Posterior cingulate gyrus (tissue), 11 donors: ENCODE measurements at regions not wholly inside any gene's neighbourhood (a gene's known extent, or its start where the extent isn't known, plus 50 kb on each side); places are given as distances from the start of the nearest gene placed in this dataset.
"Not testable (repeated sequence)": the region's sequence is repeated elsewhere in the genome, so short reads cannot be mapped to it uniquely, and the experiment has no call there.

Source experiments
- DNase-seq, 10 donors: peaks; one replicate each; pipeline versions ENCODE4 v3.0.0 to v3.0.0-alpha.2; 2020 to 2021; ENCODE audit warnings: mixed read lengths in 3 of 10
- intact Hi-C: fragments of 100-400 bp; cut with DNase I; formaldehyde crosslinking; loops from one replicate; pipeline ENCODE4 v1.15.1; 2023

- no peak for DNase-seq
- intact Hi-C loops: no loop called here
These were observed 441.6 kb downstream of the PLPP3 start for GRCh38 chr1:56137521-56138505.

DNA sequence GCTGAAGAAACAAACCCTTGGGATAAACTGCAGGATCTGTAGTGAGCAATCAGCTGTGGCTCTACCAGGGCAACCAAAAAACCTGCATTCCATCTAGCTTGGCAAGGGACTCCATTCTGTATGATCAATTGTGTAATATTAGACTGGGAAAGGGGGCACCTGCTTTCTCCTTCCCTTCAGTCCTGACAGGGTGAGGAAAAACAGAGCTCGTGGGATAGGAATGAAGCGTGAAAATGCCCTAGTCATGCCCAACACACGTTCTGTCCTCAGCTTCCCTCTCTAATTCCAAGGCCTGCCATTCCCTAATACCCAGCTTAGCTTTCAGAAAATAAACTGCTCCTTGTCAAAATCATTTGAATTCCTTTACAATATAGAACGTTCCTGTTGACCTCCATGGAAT, 442.3 kb downstream of the PLPP3 start:
- no peak for DNase-seq
- intact Hi-C loops: no loop called here

- no peak for DNase-seq
- intact Hi-C loops: no loop called here
These were observed 443.6 kb downstream of the PLPP3 start for GRCh38 chr1:56135864-56136147.

- intact Hi-C loops: no loop called here
- no peak for DNase-seq
These were observed 444.1 kb downstream of the PLPP3 start for GRCh38 chr1:56135069-56135863.

DNA sequence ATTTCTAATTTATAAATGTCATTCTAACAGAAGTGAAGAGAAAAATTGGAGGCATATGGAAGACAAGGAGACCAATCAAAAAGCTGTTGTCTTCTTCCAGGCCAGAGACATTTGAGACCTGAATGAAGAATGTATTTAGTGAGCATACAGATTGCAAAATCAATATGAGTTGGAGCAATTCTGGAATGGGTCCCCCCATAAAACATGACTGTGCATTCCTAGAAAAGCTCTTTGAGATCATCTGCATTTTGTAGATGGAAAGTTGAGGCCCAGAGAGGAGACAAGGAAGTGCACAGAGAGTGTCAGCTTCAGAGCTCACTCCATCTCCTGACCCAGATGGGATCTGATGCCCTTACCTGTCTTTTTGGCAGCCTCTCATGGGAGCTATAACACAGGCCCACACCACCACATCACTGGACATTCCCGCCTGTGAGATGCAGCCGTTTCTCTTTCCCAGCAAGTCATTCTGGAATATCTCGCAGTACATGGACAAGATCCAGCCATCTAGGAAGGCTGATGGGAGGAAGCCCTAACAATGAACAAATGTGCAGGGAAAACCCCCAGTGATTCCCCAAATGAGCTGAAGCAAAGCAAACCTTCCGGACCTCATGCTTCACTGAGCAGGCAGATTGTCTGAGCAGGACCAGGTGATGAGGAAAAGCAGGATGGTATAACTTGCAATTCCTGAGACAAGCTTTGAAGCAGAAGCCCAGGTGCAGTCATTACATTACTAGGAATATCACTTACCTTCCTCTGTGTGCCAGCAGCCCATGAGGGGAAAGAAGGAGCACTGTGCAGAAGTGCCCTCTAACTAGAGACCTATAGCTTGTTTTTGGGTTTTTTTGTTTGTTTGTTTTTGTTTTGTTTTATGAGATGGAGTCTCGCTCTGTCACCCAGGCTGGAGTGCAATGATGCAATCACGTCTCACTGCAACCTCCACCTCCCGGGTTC, 445.6 kb downstream of the PLPP3 start:
- intact Hi-C loops: no loop called here
- no peak for DNase-seq

- intact Hi-C loops: no loop called here
- DNase-seq: no peak
These were observed 446.8 kb downstream of the PLPP3 start for GRCh38 chr1:56132520-56132919.

DNA sequence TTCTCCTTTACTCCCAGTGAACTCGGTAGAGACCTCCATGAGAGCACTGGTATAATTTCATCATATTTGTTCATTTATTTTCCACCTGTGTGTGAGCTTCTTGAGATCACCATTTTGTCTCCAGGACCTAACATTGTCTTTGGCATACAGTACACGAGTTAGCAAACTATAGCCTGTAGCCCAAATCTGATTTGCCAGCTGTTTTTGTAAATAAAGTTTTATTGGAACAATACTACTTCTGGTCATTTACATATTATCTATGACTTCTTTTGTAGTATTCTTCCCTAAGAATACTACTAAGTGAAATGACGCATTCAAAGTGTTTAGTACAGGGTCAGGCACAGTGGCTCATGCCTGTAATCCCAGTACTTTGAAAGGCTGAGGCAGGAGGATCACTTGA, 449.5 kb downstream of the PLPP3 start:
- DNase-seq: no peak
- intact Hi-C loops: no loop called here

DNA sequence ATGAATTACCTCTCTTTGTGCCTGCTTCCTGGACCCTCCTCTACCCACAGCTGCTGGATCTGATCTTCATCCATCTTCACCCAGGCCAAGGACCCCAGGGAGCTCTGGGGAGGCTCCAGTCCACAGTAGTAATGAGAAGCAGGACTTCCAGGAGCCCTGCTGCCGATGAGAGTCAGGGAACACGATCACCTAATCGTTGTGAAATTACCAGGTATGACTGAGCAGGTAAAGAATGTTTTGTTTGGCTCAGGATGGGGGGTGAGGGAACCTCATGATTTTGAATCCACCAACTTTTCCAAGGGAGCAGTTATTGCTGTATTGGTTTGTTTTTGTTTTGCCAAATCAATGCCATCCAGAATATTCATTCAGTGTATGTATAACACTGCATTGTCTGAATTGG, 454.0 kb downstream of the PLPP3 start:
- no peak for DNase-seq

DNA sequence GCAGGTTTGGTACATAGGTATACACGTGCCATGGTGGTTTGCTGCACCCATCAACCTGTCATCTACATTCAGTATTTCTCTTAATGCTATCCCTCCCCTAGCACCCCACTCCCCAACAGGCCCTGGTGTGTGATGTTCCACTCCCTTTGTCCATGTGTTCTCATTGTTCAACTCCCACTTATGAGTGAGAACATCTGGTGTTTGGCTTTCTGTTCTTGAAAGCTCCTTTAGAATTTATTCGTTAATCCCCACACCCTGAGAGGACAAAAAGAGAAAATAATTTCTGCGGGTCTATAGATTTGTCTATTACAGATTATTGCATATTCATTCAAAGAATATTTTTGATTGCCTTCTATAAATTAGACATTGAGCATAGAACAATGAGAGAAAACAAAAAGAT, 455.5 kb downstream of the PLPP3 start:
- intact Hi-C loops: no loop called here
- no peak for DNase-seq

More for the DNA sequence above, 454.0 kb downstream of the PLPP3 start:
- intact Hi-C loops: no loop called here

- intact Hi-C loops: no loop called here
- no peak for DNase-seq
These were observed 455.9 kb downstream of the PLPP3 start for GRCh38 chr1:56123421-56123820.

DNA sequence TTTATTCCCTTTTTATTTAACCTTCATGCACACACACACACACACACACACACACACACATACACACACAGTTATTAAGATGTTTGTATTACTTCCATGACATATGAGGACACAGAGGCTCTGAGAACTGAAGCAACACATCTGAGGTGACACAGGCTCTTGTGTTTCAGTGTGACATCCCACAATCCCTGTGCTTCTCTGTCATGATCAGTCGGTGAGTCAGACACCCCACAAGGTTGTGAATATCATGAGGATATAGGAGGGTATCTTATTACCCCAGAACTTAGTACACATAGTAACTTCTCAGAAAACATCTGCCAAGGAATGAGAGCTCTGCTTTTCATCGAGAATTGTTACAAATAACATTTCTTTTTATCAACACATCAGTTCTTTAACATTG, 459.3 kb downstream of the PLPP3 start:
- intact Hi-C loops: no loop called here
- DNase-seq: no peak

- intact Hi-C loops, DNase-seq: not testable (repeated sequence)
These were observed 460.7 kb downstream of the PLPP3 start for GRCh38 chr1:56118676-56119075.

- DNase-seq: no peak
- intact Hi-C loops: no loop called here
These were observed 463.7 kb downstream of the PLPP3 start for GRCh38 chr1:56115701-56116100.

DNA sequence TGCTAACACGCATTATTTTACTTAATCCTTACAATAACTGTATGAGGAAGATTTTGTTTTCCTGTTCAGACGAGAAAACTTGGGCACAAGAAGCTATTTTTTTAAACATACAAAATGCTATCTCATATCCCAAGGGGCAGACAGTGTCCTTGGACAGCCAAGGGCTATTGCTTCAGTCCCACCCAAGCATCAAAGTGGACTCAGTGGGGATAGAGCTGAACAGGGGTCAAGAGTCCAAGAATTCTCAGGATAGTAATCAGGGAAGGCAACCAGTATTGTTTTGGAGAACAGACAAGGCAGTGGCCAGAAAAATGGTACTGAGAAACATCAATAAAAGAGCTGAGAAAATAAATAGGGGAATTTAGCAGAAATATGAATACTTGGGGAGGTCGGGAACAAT, 465.7 kb downstream of the PLPP3 start:
- no peak for DNase-seq
- intact Hi-C loops: no loop called here

GRCh38 chr1:56107275-56107638, 472.1 kb downstream of the PLPP3 start:
- intact Hi-C loops: no loop called here
- DNase-seq: no peak

DNA sequence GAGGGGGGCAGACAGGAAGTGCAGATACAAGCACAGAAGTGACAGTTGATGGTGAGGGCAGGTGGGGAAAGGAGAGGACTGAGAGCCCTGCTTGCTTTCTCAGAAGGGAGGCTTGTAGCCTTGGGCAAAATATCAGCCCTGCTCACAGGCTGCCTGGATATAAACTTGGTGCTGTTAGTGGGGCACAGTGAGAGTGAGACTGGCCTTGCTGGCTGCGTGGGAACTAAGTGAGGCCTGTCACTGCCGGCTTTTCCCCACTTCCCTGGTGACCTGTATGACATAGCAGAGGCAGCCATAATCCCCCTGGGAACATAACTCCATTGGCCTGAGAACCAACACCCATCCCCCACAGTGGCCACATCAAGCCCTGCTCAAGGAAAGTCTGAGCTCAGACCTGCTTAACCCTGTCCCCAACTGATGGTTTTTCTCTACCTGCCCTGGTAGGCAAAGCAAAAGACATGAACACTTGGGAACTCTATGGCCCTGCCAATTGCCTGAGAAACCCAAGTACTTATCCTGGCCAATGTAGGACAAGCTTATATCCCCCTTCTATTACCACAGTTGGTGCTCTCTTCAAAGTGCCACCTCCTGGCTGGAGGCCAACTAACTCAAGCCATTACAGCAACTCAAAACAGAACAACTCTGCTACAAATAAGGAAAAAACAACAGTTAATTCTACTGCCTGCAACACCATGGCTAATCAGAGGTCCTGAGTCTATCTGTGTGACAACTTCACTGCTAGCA, 472.7 kb downstream of the PLPP3 start:
- intact Hi-C loops: no loop called here
- DNase-seq: no peak

DNA sequence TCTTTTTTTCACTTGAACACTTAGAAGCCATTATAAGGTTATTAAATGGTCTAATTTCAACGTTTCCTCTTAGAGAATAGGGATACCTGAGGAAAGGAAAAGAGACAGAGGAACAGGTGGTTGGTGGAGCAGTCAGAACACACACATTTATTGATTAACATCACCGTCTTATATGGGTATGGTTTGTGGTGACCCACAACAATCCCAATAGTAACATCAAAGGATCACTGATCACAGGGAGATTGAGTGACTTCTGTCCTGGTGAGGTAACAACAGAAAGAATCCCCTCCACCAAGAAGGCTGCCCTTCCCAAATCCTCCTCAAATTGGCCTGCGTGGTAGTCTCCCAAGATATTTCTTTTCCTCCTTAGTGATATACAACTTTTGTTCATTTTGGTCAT, 474.0 kb downstream of the PLPP3 start:
- no peak for DNase-seq

DNA sequence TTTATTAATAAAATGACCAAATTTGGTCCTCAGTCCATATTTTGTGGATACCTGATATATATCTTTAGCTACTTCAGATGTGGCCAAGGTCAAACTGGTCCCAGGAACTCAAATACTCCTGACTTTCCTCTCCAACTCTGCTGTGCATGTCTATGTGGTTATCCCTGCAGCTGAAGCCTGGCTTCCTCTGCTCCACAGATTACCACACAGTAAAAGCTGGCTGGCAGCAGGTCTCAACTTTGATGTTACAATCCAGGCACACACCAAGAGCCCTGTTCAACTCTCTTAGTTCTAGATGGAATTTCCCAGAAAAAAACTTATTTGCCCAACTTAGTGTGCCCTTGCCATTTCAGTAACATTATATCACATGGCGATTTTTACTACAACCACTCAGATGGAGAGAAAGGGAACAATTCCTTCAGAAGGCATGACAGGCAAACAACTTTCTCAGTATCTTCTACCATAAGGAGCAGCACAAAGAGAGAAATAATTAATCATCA, 479.5 kb downstream of the PLPP3 start:
- no peak for DNase-seq
- intact Hi-C loops: no loop called here

More for the DNA sequence above, 474.0 kb downstream of the PLPP3 start:
- intact Hi-C loops: no loop called here

GRCh38 chr1:56098946-56099345, 480.4 kb downstream of the PLPP3 start:
- no peak for DNase-seq
- intact Hi-C loops: no loop called here

DNA sequence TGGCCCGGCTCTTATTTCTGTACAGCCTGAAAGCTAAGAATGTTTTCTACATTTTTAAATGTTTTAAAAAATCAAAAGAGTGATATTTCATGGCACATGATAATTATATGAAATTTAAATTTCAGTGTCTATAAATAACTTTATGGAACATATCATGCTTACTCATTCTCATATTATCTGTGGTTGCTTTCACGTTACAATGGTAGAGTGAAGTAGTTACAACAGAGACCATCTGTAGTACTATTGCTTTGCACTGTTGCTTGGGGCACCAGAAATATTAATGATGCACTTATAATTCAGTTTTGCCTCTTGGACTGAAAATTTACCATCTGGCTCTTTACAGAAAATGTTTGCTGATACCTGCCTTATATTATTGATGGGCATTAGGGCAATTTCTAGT, 481.6 kb downstream of the PLPP3 start:
- intact Hi-C loops: no loop called here
- DNase-seq: no peak
